Fibroblast of skin of right quadriceps (primary cell): ENCODE measurements at regions not wholly inside any gene's neighbourhood (a gene's known extent, or its start where the extent isn't known, plus 50 kb on each side); places are given as distances from the start of the nearest gene placed in this dataset.

Source experiments
- DNase-seq: peaks from one replicate; pipeline ENCODE4 v3.0.0-alpha.2; 2013

GRCh38 chr11:23961503-23962338 is 535.1 kb upstream of the LUZP2 start:
- no peak for DNase-seq

DNA sequence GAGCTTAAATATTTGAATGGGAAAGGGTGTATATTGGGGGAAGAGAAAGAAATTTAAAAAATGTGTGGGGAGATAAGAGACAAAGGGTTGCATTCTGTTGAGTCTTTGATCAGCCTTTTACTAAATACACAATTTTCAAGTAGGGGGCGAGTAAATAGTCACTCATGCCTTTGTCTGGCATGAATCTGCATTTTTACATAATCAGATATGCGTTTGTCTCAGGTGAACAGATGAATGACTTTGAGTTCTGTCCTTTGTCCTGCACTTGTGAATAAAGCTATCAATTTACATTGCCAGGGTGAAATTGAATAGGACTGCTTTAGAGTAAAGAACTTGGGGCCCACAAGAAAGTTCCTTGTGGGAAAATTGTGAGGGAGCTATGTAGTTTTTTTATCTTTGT is 523.6 kb upstream of the LUZP2 start:
- no peak for DNase-seq

GRCh38 chr11:23974051-23974450 is 522.8 kb upstream of the LUZP2 start:
- no peak for DNase-seq

- peak; percentile 13 for DNase-seq
Measured at GRCh38 chr11:23974601-23975000, 522.3 kb upstream of the LUZP2 start.

GRCh38 chr11:23976426-23976825 is 520.4 kb upstream of the LUZP2 start:
- peak; percentile 61 for DNase-seq

GRCh38 chr11:23976841-23977271 is 520.0 kb upstream of the LUZP2 start:
- peak; percentile 58 for DNase-seq

DNA sequence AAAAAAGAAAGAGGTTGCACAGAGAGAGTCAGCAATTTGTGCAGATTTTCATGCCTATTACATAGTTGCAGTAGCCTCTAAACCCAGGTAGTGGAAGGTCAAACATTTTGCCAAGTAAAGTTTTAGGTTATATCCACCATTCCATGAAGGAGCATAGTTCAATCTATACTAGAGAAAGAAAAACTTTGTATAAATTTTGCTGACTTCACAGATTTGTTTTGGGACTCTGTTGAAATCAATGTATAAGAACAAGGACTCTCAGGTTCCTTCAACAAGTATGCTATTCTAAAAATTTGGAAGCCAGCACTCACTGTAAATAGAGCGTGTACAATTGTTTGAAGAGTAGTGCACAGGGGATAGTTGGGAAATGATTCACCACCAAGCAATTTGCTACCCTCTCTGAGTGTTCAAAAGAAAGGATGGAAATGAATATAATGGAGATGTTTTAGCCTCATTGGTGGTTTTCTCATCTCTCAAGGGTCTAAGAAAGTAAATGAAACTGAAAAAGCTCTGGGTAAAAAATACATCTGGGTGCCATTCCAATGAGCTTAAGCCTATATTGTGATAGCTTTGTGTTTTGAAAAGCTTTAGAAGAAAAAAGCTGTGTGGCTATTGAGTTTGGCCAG is 508.4 kb upstream of the LUZP2 start:
- peak; percentile 84 for DNase-seq

- DNase-seq, result no peak
Measured at GRCh38 chr11:23990346-23991164, 506.3 kb upstream of the LUZP2 start.

- DNase-seq, result peak; percentile 71
Measured at GRCh38 chr11:23991165-23991539, 505.7 kb upstream of the LUZP2 start.

DNA sequence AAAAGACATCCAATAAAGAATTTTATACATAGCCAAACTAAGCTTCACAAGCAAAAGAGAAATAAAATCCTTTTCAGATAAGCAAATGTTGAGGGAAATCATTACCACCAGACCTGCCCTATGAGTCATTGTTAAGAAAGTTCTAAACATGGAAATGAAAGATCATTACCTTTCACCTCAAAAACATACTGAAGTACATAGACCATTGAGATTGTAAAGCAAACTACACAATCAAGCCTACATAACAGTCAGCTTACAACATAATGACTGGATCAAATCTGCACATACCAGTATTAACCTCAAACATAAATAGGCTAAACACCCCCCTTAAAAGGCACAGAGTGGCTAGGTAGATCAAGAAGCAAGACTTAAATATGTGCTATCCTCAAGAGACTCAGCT is 501.0 kb upstream of the LUZP2 start:
- peak; percentile 21 for DNase-seq

DNA sequence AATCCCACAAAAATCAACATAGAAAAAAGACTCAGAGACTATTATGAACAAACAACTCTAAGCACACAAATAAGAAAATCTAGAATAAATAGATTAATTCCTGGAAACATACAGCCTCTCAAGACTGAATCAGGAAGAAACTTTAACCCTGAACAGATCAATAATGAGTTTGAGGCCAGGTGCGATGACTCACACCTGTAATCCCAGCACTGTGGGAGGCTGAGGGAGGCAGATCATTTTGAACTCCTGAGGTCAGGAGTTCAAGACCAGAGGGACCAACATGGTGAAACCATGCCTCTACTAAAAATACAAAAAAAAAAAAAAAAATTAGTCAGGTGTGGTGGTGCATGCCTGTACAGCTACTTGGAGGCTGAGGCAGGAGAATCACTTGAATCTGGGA is 499.5 kb upstream of the LUZP2 start:
- no peak for DNase-seq

DNA sequence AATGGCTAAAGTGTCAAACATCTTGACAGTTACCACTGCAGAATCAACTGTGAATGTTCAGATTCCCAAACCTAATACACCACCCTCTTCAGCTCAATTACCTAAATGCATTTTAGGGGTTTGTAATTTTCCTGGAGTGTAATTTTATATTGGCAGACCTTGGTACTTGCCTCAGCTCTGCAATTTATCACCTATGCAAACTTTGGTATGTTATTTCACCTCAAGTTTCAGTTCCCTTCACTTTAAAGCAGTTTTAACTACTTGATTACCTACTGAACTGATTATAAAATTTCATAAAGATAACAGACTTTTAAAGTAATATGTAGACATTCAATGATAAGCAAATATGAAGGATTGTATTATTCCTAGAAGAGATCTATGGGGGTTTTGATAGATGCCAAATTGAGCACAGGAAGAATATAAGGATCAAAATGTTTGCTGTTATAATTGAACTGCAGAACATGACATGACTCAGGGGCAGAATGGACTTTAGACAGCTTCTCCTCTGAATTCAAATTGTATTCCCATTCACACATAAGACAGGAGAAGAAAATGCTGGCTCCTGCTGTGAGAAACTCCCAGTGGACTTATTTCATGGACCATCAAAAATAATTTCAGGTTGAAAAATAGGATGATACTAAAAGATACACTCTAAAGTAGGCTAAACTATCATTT is 491.5 kb upstream of the LUZP2 start:
- DNase-seq, result no peak

DNA sequence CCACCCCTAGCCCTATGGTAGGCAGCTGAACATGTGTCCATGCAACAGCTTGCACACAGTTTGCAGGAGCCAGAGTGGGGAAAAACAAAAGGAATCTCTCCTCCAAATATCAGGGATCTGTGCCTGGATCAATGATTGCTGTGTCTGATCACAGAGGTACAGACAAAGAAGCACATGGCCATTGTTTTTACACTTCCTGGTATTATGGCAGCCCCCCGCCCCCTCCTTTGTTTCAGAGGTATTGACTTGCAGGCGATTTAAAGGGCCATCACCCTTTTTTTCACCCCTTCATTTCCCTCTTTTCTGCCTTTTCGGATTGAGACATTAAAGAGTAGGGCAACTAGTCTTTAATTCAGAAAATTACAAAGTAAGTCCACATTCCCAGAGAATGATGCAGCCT is 453.0 kb upstream of the LUZP2 start:
- no peak for DNase-seq

DNA sequence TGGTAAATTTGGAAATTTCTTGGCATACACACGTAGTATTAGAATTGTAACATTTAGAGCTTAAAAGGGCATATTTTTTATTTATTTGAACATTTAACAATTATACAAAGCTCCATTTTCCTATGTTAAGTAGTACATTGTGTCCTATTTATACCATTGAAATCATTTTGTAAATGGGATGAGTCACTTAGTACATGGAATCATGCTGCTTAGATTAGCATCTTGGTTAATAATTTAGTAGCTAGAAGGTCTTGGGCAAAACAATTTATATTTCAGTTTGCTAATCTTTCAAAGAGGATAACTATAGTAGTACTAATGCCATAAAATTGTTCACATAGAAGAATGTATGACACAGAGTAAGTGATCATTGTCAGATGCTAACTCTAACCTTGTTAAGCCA is 450.1 kb upstream of the LUZP2 start:
- peak; percentile 0 for DNase-seq

- DNase-seq, result no peak
Measured at GRCh38 chr11:24056051-24056450, 440.8 kb upstream of the LUZP2 start.

DNA sequence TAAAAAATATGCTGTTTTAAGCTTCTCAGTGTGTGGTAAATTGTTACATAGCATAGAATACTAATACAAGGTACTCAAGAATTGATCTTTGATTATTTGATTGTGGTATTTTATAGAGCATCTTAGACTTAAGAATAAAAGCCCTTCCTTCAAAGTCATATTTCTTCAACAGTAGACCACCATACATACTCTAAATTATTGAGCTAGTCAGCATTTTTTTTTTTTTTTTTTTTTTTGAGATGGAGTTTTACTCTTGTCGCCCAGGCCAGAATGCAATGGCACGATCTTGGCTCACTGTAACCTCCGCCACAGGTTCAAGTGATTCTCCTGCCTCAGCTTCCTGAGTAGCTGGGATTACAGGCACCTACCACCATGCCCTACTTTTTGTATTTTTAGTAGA is 436.7 kb upstream of the LUZP2 start:
- no peak for DNase-seq

- peak; percentile 48 for DNase-seq
Measured at GRCh38 chr11:24064309-24064903, 432.4 kb upstream of the LUZP2 start.

- no peak for DNase-seq
Measured at GRCh38 chr11:24068197-24068596, 428.7 kb upstream of the LUZP2 start.

GRCh38 chr11:24070435-24070834 is 426.4 kb upstream of the LUZP2 start:
- DNase-seq, result no peak

DNA sequence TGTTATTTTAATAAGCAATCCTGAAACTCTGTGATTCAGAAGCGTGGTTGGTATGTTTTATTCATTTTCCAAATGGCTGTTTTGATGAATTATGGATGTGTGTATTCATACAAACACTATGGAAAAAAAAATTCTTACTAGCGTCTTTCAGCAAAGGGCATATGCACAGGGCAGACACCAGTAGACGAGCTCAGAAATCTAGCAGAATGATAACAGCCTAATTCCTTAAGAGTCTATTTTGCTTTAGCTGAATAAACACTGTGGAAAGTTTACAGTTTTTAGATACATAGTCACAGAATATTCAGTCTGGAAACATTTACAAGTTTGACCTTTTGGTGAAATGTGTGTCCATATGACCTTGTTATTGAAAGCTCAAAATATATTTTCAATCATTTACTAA is 418.8 kb upstream of the LUZP2 start:
- no peak for DNase-seq

DNA sequence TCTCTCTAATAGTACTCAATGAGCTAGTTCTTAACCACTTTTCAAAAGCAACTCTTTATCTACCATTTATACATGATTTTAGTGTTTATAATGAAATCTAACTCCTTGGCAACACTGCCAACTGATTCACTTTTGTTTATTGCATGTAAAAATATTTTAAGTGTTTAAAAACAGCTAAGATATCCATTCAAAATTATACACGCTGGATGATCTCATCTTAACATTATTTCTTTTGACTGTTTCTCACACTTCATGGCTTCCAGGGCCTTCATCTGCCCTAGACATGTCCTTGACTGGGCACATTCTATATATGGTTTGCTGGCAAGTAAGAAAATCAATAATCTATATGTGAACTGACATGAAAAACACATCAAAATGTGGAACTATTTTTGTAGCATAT is 414.6 kb upstream of the LUZP2 start:
- DNase-seq, result no peak

GRCh38 chr11:24082860-24083259 is 414.0 kb upstream of the LUZP2 start:
- no peak for DNase-seq

DNA sequence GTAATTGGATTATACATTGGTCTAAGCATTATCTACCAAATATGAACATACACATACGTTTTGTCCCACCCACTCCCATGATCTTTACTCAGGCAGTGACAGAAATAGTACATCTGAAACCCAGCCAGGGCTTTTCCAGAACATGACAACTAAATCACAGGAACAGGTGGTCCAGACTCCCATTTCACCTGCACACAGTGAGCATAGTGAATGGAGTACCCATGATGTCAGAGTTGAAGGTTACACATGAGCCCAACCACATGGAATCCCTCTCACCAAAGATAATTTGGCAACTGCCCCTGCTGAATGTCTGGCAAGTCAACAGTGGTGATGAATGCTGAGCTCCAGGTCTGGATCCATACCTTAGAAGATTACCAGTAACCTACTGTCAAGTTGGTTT is 411.9 kb upstream of the LUZP2 start:
- no peak for DNase-seq
